GM21619 (cell line): ENCODE measurements at regions not wholly inside any gene's neighbourhood (a gene's known extent, or its start where the extent isn't known, plus 50 kb on each side); places are given as distances from the start of the nearest gene placed in this dataset.

Experiments
- ATAC-seq: cut with Tn5 transposase; IDR thresholded peaks from one replicate; pipeline ENCODE4 v1.9.1; 2021; ENCODE audit not compliant: unreplicated experiment

GRCh38 chr13:74329962-74330361 is 195.8 kb upstream of the KLF12 start:
- ATAC-seq = no peak

GRCh38 chr13:74325106-74325505 is 190.9 kb upstream of the KLF12 start:
- ATAC-seq = no peak

DNA sequence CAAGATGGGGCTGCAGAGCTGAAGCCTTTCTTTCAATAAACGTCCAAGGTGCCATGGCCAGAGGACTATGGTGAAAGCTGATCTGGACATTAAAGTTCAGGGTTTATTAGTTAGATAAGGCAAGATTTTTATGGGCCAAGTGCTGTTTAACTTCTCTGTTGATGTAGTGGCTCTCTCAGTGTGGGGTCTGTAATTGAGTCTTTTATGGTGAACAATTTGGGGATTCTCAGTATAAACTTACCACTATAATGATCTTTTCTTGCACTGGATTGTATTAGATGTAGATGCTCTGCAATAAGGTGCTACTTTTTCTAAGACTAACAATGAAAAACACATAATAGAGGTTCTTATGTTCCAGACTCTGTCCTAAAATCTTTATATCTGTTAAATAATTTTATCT is 190.1 kb upstream of the KLF12 start:
- ATAC-seq = no peak

- no peak for ATAC-seq
Measured at GRCh38 chr13:74322562-74322961, 188.4 kb upstream of the KLF12 start.

DNA sequence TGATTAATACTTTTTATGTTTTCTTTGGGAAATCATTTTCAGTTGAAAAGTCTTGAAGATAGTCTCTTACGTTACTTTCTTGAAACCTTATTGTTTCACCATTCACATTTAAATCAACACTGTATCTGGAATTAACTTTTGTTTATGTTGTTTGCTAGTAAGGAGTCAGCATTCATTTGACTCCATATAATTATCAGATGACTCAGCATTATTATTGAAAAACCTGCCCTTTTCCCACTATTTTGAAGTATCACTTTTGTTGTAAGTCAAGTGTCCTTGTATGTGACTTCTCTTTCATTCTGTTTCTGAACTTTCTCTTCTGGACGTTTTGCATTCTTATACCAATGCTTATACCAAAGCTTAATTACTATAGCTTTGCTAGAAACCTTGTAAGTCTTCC is 186.1 kb upstream of the KLF12 start:
- no peak for ATAC-seq

- ATAC-seq = no peak
Measured at GRCh38 chr13:74316547-74316946, 182.3 kb upstream of the KLF12 start.

GRCh38 chr13:74306496-74306895 is 172.3 kb upstream of the KLF12 start:
- ATAC-seq = no peak

DNA sequence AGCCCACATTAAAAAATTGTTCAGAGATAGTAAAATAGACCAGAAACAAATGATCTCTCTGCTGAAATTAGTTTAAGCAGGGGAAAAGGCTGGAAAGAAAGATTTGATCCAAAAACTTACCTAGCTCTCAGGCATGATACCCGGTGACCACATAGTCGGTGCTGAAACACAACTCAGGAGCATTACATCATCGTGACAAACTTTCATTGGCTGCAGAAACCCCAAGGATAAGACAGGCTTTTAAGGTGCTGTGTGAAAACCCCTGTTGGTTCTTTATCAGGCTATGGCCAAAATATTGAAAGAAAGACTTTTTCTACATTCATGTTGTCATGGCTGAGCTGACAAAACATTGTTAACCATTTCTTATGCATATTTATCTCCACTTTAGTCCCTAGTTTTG is 171.7 kb upstream of the KLF12 start:
- no peak for ATAC-seq

DNA sequence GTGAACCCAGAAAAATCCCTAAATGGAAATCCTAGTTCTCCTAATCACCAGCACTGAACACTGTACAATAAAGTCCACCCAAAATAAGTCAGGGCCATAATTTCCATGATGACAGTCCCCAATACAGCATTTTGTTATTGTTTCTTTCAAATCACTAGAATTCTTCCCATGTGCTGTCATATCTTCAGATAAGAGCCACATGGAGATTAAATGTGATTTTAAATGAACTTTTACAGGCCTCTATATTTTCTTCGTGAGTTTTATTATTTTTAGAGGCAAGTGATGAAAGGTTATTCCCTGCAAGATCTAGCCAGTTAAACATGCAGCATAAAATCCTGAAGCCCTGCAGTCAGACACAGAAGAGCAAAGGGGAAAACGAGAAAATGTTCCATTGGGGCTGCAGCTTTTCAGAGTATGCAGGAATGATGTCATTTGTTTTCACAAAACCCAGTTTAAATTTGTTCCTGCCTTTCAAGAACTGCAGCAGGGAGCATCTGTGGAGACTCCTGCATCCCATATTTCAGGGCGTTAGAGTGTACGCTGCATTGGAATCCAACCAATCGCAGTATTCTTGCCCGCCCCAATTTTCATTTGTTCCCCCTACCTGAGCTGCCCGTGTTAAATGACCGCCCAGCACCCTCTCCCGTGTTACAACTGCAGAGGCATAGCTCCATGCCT is 167.2 kb upstream of the KLF12 start:
- no peak for ATAC-seq

DNA sequence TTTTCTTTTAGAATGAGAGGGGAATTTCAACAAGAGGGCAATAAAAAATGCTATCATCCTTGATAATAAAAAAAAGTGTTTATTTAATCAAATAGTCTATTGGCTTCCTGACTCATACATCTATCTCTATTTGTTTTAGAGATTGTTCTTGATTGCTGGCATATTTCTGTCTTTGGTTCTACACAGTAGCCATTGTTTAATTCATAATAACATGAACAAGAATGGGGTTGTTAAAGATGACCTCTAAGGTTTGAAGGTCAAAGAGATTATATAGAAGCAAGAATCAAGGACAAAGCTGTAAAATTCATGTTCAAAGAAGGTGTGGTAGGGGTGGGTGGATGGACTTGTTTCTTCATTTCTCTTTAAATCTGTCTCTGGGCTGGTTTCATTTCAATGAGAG is 166.0 kb upstream of the KLF12 start:
- ATAC-seq = no peak

GRCh38 chr13:74299721-74300120 is 165.5 kb upstream of the KLF12 start:
- ATAC-seq = no peak

DNA sequence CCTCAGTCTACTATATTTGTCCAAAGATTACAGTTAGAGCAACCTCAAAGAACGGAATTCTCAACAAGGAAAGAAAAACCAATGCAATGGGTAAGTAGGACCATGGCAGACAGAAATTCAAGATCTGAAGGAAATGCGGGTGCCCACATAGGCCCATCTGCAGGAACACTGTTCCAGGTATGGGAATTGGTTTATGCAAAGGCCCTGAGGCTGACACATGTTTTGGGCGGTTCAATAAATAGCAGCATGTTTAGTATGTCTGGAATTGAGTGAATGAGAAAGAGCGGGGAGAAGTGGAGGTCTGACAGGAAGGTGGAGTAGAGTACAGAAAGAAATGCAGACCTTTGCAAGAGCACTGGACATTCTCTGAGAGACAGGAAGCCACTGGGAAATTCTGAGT is 164.7 kb upstream of the KLF12 start:
- ATAC-seq = no peak

GRCh38 chr13:74289861-74290773 is 155.9 kb upstream of the KLF12 start:
- peak; percentile 77 for ATAC-seq

DNA sequence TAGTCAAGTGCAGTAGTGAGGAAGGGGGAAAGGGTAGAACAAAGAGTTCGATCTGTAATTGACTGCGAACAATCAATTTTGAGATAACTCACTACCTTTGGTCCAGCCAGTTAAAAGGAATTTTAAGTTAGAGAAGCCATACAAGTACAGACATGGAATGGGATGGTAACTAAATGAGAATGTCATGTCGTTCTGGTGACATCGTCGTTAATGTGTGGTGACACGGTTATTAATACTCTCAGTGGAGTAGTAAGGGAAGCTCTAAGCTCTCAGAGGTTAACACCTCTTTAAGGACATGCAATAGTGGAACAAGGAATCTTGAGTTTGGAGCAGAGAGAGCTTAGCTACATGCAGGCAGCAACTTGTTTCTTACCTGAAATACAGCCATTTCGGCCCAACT is 154.9 kb upstream of the KLF12 start:
- ATAC-seq = no peak

- ATAC-seq = no peak
Measured at GRCh38 chr13:74288361-74288911, 154.2 kb upstream of the KLF12 start.

DNA sequence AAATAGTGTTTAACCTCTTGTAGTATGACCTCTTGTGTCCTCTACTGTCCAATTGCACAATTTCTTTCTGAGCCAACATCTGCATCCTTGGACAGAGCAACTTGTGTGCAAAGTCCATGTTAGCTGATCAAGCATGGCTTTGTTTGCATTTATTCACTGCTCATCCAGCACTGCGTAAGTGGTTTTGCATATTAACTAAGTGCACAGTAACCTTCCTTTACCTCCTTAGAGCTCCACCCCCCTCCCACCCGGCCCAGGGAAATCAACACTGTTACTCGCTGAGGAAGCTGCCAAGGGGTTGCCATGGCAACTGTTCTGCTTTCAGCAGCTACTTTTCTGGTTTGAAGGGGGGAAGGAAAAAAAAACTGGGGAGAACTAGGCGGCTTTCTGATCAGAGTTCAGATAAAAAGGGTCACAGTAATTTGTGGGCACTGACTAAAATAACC is 153.5 kb upstream of the KLF12 start:
- ATAC-seq = peak; percentile 39

- no peak for ATAC-seq
Measured at GRCh38 chr13:74280795-74281490, 146.7 kb upstream of the KLF12 start.

GRCh38 chr13:74280093-74280794 is 146.0 kb upstream of the KLF12 start:
- no peak for ATAC-seq

- no peak for ATAC-seq
Measured at GRCh38 chr13:74278901-74279300, 144.7 kb upstream of the KLF12 start.

DNA sequence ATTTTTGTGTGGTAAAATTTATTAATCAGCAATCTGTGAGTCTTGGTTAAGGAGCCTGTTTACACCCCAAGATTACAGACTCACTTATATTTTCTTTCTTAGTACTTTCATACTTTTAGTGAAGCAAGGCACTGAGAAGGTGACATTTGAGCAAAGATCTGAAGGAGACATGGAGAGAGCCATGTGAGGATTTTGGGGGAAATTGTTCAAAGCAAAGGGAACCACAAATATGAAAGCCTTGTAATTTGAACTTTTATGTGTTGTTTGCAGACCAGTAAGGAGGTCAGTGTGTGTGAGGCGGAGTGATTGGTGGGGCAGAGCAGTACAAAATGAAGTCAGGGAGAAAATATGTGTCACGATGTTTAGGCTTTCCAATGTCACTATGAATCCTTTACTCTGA is 140.7 kb upstream of the KLF12 start:
- ATAC-seq = no peak

DNA sequence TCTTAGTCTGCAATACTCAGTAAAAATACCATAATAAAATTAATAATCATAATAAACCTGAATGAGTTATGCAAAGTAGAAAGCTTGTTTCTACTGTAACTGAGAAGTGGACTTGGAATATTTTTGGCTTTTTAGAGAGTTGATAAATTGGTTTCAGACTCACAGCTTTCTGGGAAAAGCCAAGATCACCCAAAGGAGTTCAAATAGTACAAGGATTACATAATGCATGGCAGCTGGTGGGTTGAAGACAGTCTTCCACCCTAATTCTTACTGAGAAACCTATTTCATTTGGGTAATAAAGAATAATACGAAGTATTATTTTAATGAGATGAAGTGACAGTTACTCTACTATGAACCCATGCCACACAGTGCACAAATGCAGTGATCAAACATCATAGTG is 139.4 kb upstream of the KLF12 start:
- ATAC-seq = no peak
